ENCODE measurements at regions not wholly inside any gene's neighbourhood (a gene's known extent, or its start where the extent isn't known, plus 50 kb on each side); places are given as distances from the start of the nearest gene placed in this dataset.
"Not testable (repeated sequence)": the region's sequence is repeated elsewhere in the genome, so short reads cannot be mapped to it uniquely, and the experiment has no call there.

GRCh38 chr7:16266877-16267276 lies 154.5 kb downstream of the CRPPA start:
- no peaks in the 10 kb centered on the region for H3K27me3 ChIP-seq
- peaks cover 0 to 3% (median 0%) of the 10 kb centered on the region in 4 donors for H3K4me1 ChIP-seq
- no peak overlapping the region for H3K27ac ChIP-seq
- 69 to 76% methylated on average over 1 of the region's 1 CpG for WGBS, 2 donors
- no peaks in the 10 kb centered on the region for H3K9me3 ChIP-seq
- H3K36me3 ChIP-seq = no peaks in the 10 kb centered on the region
- TF ChIP-seq POLR2A (IDR thresholded peaks at IDR 0.05) = no peak
- no peak for TF ChIP-seq EP300 (IDR thresholded peaks at IDR 0.05)
- TF ChIP-seq, protein P1, sequence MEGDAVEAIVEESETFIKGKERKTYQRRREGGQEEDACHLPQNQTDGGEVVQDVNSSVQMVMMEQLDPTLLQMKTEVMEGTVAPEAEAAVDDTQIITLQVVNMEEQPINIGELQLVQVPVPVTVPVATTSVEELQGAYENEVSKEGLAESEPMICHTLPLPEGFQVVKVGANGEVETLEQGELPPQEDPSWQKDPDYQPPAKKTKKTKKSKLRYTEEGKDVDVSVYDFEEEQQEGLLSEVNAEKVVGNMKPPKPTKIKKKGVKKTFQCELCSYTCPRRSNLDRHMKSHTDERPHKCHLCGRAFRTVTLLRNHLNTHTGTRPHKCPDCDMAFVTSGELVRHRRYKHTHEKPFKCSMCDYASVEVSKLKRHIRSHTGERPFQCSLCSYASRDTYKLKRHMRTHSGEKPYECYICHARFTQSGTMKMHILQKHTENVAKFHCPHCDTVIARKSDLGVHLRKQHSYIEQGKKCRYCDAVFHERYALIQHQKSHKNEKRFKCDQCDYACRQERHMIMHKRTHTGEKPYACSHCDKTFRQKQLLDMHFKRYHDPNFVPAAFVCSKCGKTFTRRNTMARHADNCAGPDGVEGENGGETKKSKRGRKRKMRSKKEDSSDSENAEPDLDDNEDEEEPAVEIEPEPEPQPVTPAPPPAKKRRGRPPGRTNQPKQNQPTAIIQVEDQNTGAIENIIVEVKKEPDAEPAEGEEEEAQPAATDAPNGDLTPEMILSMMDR (IDR thresholded peaks at IDR 0.05) = no peak
- no peak overlapping the region for H3K4me3 ChIP-seq
- no peak for DNase-seq (ENCODE audit: low spot score in 2 of 2)

GRCh38 chr7:16266470-16266869 lies 154.9 kb downstream of the CRPPA start:
- H3K36me3 ChIP-seq; H3K27ac ChIP-seq; H3K4me1 ChIP-seq; H3K4me3 ChIP-seq; H3K9me3 ChIP-seq; H3K27me3 ChIP-seq; DNase-seq (ENCODE audit: low spot score in 2 of 2): not testable (repeated sequence)
- WGBS, 2 donors = 82 to 85% methylated on average over 9 of the region's 9 CpGs

GRCh38 chr7:16265863-16266458 lies 155.4 kb downstream of the CRPPA start:
- WGBS, 2 donors = 85 to 87% methylated on average over 3 of the region's 3 CpGs

DNA sequence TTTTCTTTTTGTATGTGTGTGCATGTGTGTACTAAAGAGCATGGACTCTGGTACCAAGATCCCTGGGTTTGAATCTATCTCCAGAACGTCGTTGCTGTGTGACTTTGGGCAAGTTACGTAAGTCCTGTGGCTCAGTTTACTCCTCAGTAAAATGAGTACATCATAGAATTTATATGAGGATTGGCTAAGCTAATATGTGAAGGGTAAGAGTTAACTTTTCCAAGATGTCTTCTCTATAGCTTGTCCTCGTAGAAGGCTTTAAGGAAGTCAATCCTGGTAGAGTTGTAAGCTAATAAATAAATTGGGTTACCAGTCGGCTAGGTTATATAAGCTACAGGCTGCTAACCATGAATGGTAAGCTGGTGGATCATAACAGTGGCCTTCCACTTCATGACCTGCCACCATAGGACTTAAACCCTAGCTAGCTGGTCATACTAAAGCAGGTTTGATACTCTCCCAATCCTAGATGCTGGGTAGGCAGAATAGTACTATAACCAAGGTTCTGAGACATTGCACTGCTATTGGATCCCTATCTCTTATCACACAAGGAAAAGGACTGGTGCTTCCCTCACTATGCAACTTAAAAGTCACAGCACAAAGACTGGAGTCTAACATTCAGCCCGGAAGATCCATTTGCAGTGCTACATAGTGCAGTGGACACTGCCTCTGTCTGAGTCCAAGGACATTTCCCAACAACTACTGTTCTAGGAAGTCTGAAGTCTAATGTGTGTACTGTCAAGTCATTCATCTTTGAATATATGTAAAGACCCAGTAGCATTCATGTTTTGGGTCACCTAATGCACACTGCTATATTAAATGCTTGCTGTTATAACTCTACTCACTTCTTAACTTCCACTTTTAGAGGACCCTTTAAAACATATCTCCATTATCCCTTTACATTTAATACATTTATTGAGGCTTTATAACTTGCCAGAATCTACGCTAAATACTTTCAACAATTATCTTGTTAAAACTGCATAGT lies 156.2 kb downstream of the CRPPA start:
- no peak for DNase-seq (ENCODE audit: low spot score in 2 of 2)
- no peaks in the 10 kb centered on the region for H3K36me3 ChIP-seq
- 78 to 81% methylated on average over 7 of the region's 7 CpGs for WGBS, 2 donors
- no peak for TF ChIP-seq POLR2A (IDR thresholded peaks at IDR 0.05)
- TF ChIP-seq, protein P1 (IDR thresholded peaks at IDR 0.05) = no peak
- no peak for TF ChIP-seq EP300 (IDR thresholded peaks at IDR 0.05)
- no peaks in the 10 kb centered on the region for H3K27me3 ChIP-seq
- H3K4me1 ChIP-seq = peaks cover 0 to 3% (median 0%) of the 10 kb centered on the region in 4 donors
- H3K27ac ChIP-seq = no peak overlapping the region
- no peaks in the 10 kb centered on the region for H3K9me3 ChIP-seq
- no peak overlapping the region for H3K4me3 ChIP-seq

More at GRCh38 chr7:16265863-16266458, 155.4 kb downstream of the CRPPA start:
- Histone ChIP-seq H3K4me1 (peaks cover 0 to 3% (median 0%) of the 10 kb centered on the region in 4 donors), H3K9me3 (no peaks in the 10 kb centered on the region), H3K4me3 (no peak overlapping the region), H3K27me3 (no peaks in the 10 kb centered on the region), H3K36me3 (no peaks in the 10 kb centered on the region), H3K27ac (no peak overlapping the region)
- TF ChIP-seq, protein P1 (IDR thresholded peaks at IDR 0.05) = no peak
- no peak for TF ChIP-seq POLR2A (IDR thresholded peaks at IDR 0.05)
- no peak for TF ChIP-seq EP300 (IDR thresholded peaks at IDR 0.05)
- DNase-seq (ENCODE audit: low spot score in 2 of 2) = no peak

GRCh38 chr7:16264036-16264819 lies 157.1 kb downstream of the CRPPA start:
- WGBS, 2 donors = 49 to 57% methylated on average over 4 of the region's 4 CpGs
- Histone ChIP-seq H3K36me3 (no peaks in the 10 kb centered on the region), H3K4me3 (no peak overlapping the region), H3K27me3 (no peaks in the 10 kb centered on the region), H3K9me3 (no peaks in the 10 kb centered on the region), H3K4me1 (peaks cover 0 to 3% (median 0%) of the 10 kb centered on the region in 4 donors), H3K27ac (no peak overlapping the region)
- TF ChIP-seq, protein P1 (IDR thresholded peaks at IDR 0.05) = no peak
- TF ChIP-seq EP300 (IDR thresholded peaks at IDR 0.05) (no peak), POLR2A (IDR thresholded peaks at IDR 0.05) (no peak)
- DNase-seq (ENCODE audit: low spot score in 2 of 2) = no peak

DNA sequence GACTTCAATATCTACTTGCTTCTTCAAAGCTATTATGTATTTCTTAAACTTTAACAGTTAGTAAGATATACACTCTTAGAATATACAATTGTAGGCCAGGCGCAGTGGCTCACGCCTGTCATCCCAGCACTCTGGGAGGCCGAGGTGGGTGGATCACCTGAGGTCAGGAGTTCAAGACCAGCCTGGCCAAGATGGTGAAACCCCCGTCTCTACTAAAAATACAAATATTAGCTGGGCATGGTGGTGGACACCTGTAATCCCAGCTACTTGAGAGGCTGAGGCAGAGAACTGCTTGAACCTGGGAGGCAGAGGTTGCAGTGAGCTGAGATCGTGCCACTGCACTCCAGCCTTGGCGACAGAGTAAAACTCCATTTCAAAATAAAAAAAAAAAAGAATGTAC lies 158.0 kb downstream of the CRPPA start:
- not testable (repeated sequence) for H3K36me3 ChIP-seq; H3K27me3 ChIP-seq; DNase-seq (ENCODE audit: low spot score in 2 of 2); H3K4me3 ChIP-seq; H3K27ac ChIP-seq; H3K4me1 ChIP-seq; H3K9me3 ChIP-seq
- 93 to 98% methylated on average over 6 of the region's 6 CpGs for WGBS, 2 donors

Data from tibial nerve (tissue), 4 donors.